HEK293 (cell line): ENCODE measurements at regions not wholly inside any gene's neighbourhood (a gene's known extent, or its start where the extent isn't known, plus 50 kb on each side); places are given as distances from the start of the nearest gene placed in this dataset.

Experiments
- HOXA7 ChIP-seq: sonication (generic); formaldehyde crosslinking; IDR thresholded peaks from 2 replicates; pipeline ENCODE4 v1.8.1; 2022; ENCODE audit warnings: missing genetic modification reagents, borderline replicate concordance
- WT1 ChIP-seq: fragments of 450-650 bp; formaldehyde crosslinking; IDR thresholded peaks from 2 replicates; pipeline ENCODE4 v1.5.1; 2016; ENCODE audit warnings: missing biosample characterization, missing genetic modification characterization
- ZNF274 ChIP-seq, 2 experiments: fragments of 200-500 bp in 1 of 2; fragments of 450-650 bp in 1 of 2; sonication (Bioruptor generic) in 1 of 2; formaldehyde crosslinking in 1 of 2; IDR thresholded peaks; 2 replicates each; pipeline versions ENCODE4 v1.5.1 to v1.6.1; 2014 to 2016; ENCODE audit warnings: borderline replicate concordance in 1 of 2, inconsistent platforms in 1 of 2, low read length in 1 of 2, missing biosample characterization in 1 of 2, missing genetic modification characterization in 1 of 2
- ZNF350 ChIP-seq: fragments of 450-650 bp; formaldehyde crosslinking; IDR thresholded peaks from 2 replicates; pipeline ENCODE4 v1.5.0; 2017; ENCODE audit warnings: missing biosample characterization, mild to moderate bottlenecking, missing genetic modification characterization
- TF ChIP-seq, protein P1 (sequence below): fragments of 450-650 bp; formaldehyde crosslinking; IDR thresholded peaks from 2 replicates; pipeline ENCODE4 v1.5.1; 2016; ENCODE audit warnings: missing biosample characterization, missing genetic modification characterization

GRCh38 chr11:70523384-70524095, 125.2 kb downstream of the CTTN start:
- no peak for TF ChIP-seq HOXA7 (CRISPR knock-in tag)
- TF ChIP-seq ZNF350 (tag by site-specific recombination) = no peak
- no peak for TF ChIP-seq WT1
- TF ChIP-seq, protein P1, sequence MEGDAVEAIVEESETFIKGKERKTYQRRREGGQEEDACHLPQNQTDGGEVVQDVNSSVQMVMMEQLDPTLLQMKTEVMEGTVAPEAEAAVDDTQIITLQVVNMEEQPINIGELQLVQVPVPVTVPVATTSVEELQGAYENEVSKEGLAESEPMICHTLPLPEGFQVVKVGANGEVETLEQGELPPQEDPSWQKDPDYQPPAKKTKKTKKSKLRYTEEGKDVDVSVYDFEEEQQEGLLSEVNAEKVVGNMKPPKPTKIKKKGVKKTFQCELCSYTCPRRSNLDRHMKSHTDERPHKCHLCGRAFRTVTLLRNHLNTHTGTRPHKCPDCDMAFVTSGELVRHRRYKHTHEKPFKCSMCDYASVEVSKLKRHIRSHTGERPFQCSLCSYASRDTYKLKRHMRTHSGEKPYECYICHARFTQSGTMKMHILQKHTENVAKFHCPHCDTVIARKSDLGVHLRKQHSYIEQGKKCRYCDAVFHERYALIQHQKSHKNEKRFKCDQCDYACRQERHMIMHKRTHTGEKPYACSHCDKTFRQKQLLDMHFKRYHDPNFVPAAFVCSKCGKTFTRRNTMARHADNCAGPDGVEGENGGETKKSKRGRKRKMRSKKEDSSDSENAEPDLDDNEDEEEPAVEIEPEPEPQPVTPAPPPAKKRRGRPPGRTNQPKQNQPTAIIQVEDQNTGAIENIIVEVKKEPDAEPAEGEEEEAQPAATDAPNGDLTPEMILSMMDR (tag by site-specific recombination) = no peak
- TF ChIP-seq ZNF274 (IDR thresholded peaks at IDR 0.05; ENCODE audit: low read length) = no peak
- no peak for TF ChIP-seq ZNF274 (tag by site-specific recombination; IDR thresholded peaks at IDR 0.05; ENCODE audit: borderline replicate concordance)
